Spinal cord (tissue), 1 donor: ENCODE measurements at regions not wholly inside any gene's neighbourhood (a gene's known extent, or its start where the extent isn't known, plus 50 kb on each side); places are given as distances from the start of the nearest gene placed in this dataset. TPM values are rescaled to one million over a fixed set of nuclear protein-coding genes. Genes with fewer than 3 reads are reported as not detected.

Experiments used
- small RNA-seq: library from RNA; depleted of rRNA; stranded (forward); fragments of <200 nt; gene quantifications from one replicate; pipeline ENCODE3, GENCODE V24; 2014; ENCODE audit warnings: low replicate concordance

Small RNAs in the stretch of these regions (small RNA-seq; reads per million reads assigned to genes)
- not detected for gene AP001340.1
- not detected for gene RF00019
- gene RN7SKP236: not detected
- gene RNA5SP489: not detected
- 0.95 reads per million, percentile 78 among the genes with 10 or more reads in this experiment for gene RNU2-55P
